ENCODE measurements at regions not wholly inside any gene's neighbourhood (a gene's known extent, or its start where the extent isn't known, plus 50 kb on each side); places are given as distances from the start of the nearest gene placed in this dataset.

DNA sequence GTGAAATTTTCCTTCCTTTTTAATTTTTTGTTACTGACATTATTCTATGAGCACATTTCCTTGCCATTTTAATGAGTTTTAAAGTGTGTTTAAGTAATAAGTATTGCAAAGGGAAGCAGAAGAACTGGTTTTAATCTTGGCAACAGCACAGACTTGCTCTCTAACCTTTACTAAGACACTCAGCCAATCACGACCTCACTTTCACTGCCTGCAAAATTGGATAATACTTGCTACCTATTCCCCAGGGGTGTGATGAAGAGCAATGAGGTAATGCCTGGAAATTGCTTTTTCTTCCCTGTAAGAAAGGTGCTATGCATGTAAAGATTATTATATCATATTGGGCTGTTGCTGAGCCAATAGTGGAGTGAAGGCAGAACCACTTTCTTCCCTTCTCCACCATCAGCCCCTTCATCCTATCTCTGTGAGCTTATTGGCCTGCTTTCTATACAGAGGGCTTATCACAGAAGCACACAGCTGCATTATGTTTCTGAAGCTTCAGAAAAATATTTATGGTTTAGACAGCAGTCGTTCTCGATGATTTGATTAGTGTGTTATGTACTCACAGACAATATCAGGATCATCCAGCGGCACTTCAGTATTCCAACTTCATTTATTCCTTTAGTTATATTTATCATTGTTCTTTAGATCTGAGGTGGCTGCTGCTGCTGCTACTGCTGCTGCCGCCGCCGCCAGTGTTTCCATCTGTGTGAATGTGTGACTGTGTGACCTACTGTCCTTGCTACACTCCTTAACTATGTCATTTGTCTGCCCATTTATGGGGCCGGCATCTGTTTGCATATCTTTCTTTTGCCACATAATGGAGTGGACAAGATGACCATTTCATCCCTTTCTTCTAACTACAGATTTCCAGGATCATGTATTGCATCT lies 255.1 kb downstream of the C4orf33 start:
- DNase-seq: no peak

DNA sequence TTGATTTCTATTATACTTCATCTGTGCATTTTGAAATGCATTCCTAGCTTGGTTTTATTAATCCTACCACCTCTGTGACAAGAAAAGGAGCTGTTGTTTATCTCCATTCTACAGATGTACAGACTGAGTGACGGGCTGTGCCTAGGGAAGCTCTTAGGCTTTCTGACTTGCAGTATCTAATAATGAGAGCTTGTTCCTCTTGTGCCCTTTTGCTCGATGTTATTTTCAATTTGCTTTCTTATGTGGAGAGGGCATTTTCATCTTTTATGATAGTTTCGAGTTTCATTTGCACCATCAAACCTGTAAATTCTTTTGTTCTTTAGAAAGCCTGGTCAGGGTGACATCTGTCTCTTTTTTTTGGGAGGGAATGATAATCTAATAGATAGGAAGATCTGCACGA lies 256.5 kb downstream of the C4orf33 start:
- no peak for DNase-seq

DNA sequence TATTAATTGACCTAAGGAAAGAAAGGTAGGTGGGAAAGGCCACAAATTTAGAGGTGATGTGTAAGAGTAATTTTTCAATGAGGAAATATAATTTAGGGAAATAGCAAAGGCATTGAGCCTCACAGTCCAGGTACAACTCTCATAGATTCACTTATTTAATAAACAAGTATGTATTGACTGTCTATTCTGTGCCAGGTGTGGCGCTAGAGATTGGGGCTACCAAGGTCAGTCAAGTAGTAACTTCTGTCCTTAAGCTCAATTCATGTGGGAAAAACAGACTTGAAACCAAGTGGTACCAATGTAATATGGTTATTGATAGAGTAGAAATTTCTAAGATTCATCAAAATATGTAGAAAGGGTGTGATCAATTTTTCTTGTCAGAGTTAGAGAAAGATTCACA lies 257.5 kb downstream of the C4orf33 start:
- DNase-seq: no peak

DNA sequence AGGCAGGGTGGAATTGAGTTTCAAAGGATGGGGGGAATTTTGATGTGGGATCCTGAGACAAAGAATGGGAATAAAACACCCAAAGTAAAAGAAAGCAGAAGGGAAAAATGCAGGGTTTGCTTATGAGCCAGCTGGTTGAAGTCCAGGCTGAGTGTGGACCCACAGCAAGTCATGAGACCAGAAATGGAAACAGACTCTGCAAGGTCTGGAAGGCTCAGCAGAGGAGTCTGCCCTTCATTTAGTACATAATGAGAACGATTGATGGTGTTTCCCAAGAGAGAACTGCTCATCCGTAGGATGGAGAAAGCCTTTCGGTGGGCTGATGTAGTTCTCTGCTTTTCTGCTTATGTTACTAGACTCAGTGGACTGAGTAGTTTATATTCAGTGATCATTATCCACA lies 259.1 kb downstream of the C4orf33 start:
- DNase-seq: no peak

DNA sequence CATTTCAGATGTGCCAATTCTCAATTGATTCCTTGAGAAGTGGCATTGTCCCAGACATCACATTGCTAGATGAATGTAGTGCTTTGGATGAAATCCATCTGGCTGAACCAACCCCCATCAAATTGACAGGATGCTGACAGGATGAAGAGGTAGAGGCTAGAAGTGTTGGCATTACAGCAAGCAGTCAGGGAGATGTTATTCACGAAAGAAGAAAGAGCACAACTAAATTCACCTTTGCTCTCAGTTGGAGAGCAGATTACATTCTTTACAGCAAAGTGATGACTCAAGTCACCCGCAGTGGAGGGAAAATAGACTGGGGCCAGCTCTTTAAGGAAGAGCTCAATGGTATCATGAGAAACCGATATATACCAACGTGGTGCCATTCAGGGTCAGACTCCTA lies 259.6 kb downstream of the C4orf33 start:
- DNase-seq: no peak

DNA sequence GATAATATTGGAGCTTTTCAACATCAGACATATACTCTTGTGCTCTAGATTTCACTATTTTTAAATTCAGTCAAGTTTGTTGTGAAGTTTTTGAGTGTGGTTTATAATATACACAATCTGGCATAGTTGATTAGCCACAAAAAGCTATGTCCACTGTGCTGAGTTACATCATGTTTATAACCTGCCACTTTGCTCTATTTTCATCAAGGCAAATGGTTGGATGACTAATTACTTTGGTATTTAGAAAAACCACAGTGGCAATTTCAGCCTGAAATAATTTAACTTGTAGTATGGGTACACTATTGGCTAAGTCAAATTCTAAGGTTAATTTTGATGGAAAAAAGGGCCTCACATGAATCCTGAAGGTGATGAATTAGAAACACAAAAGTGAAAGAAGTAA lies 262.6 kb downstream of the C4orf33 start:
- DNase-seq: no peak

DNA sequence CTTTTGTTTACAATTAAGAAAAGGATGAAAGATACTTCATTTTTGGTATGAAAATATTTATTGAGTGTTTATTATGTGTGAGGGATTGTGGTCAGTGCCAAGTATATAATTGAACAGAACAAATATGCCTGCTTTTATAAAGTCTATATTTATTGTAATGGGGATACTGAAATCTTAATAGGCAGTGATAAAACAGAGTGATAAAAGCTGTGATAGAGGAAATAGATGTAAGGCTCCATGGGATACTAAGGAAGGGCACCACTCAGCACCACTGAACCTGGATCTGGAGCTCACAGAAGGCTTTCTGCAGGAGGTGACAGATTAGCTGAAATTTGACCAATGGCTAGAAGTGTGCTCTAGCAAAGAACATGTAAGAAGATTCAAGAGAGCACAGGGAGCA lies 263.5 kb downstream of the C4orf33 start:
- no peak for DNase-seq

DNA sequence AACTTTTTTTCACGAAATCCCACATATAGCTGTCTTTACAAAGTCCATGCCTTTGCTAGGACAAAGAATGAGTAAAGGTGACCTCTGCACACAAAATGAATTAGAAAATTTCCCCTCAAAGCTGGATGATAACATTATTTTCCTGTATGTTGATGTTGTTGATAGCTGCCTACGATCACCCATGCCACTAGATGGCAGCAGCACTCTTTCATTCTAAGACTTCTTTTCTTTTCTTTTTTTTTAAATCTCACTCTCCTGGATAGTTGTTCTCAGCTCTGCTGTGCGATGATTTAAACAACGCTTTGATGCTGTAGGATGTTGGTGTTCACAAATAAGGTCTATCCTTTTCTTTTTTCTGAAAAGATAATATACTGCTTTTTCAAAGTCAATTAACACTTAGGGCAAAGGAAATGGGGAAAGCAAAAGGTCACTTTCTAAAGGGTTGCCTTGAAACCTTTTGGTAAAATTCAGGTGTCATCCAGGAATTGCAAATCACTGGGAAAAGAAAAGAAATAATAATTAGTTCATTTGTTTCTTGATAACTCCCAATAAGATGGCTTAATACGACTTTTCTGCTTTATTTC lies 266.8 kb downstream of the C4orf33 start:
- DNase-seq: no peak

DNA sequence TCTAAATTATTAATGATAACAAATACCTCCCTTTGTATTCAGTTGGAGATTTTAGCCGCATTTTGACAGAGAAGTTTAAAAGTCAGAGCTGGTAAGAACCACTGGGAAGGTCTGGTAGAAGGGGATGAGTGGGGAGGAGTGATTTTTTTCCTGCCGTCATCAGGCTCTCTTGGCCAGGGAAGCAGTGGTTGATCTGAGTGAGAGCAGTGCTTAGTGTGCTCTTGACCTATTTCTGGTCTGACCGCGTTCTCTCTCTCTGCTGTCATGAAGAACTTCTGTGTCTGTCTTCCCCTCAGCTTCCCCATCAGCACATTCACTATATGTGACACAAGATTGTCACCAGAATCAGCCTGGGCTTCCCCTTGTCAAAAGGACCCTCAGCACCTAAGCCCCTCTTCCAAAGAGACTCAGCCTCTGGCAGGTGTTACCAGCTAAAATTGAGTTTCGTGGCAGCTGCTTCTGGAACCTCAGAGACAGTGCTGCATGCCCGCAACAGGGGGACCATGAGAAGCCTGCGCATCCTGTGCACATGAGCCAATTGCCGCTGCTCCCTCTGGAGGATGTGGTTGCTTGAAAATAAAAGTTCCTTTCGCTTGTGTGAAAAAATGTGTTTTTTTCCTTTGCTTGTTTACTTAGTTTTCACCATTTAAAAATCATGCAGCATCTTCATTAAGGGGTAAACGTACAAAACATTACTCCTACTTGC lies 268.9 kb downstream of the C4orf33 start:
- no peak for DNase-seq

DNA sequence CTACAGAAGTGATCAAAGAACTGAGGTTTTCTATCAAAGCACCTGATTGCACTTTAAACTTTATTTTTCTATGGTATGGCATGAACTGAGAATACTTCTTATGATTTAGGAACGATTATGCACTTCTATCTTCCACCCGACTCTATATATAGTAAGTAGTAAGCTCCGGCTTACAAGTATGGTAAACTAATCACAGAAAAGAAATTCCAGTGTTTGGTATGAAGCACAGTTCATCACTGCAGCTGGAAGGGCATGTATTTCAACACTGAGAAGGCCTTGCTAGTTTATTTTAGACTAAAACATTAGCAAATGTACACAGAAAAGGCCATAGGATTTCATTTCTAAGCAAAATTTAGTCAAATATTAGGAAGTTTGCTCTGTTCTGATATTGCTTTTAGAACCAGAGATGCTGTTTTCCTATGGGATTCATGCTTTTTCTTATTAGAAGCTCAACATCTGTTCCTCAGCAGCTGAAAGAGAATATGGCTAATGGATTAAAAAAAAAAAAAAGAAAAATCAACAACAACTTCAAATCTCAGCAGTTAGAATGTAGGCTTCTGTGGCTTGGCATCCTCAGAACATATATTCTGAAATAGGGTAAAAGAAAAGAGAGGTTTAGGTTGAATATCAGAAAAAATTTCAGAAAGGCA lies 273.5 kb downstream of the C4orf33 start:
- DNase-seq: no peak

DNA sequence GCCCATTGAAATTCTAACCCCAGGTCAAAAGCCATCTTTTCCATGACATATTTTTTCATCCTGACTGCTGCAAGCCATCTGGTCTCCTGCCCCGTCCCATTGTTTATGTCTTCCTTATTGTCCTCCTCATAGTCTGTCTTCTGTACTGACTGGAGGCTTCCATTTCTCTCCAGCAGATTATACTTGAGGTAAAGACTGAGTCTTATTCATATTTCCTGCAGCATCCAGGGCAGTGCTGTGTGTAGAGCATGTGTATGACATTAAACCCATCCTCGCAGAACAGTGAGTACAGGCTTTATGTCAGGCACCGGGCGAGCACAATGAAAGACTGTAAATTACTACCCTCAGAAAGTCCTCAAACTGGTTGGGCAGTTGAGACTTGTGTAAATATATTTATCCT lies 275.1 kb downstream of the C4orf33 start:
- DNase-seq: no peak

DNA sequence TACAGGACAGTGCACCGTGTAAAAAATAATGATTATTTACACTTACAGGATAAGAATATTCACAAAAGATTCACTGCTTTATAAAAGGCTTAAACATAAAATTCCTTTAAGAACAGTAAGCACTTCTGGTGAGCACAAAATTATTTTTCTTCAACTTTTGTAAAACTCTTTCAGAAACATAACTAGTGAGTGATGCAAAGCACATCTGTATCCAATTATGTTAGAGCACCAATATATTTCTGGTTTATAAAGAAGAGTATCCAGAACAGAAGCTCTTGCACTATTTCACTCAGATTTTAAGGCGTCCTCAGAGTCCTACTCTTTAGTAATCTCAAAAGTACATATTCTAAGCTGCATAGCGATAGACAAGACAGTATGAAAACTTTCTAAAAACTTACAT lies 276.0 kb downstream of the C4orf33 start:
- no peak for DNase-seq

DNA sequence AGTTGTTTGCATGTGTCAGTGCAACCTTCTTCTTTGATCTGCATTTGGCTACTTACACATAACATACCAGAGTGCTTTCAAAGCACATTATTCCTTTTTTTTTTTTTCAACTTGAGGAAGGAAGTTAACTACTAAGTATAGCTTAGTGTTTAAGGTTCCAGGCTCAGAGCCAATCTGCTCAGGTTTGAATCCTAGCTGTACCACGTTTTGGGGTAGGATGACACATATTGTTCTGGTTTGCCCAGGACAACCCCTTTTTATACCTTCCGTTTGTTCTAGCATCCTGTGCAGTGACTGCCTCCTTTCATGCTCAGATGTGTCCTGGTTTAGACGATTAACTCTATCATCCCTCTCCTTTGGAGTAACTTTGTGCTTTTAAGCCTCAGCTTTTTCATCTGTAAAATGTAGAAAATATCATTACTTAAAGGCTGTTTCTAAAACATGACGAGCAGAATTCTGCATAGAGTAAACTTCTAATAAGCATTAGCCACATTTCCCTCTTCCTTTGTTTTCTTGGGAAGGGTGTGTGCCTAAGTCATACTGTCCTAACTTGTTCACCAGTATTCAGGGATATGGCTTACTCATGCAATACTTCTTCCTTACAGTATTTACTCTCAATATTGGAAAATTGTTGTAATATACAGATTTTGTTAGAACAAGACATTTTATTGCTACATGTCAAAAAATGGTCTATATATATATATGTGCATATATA lies 281.3 kb downstream of the C4orf33 start:
- DNase-seq: no peak

DNA sequence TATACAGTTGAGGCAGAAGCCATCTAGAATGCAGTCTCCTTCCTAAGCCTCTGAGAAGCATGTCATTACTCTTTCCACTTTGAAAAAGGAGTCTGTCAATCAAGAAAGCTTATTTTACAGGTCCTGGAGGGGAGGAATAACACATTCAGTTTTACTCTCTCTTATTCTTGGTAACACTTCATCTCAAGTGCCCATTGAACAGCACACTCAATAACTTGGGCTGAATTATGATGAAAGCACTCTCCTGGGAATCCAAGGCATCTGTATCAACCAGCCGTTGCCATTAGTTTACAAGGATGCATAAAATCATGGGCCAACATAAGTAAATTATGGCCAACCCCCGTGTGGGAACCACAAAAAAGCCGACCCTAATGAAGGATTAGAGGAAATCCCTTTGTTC lies 282.4 kb downstream of the C4orf33 start:
- DNase-seq: no peak

DNA sequence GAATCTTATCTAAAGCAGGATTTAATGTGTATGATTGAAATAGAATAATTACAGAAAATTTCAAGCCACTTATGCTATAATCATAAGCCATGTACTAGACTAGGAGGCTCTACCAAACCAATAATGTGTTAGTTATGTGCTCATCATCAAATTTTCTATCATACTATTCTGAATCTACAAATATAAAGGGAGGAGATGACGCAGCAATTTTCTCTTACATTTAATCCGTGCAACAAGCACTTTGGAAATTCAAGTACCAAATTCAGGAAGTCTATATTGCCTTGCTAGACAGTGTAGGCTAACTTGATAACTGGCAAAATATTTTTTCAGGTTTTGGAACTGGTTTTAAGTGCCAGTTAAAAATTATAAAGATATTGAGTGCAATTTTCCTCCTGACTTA lies 283.5 kb downstream of the C4orf33 start:
- no peak for DNase-seq

DNA sequence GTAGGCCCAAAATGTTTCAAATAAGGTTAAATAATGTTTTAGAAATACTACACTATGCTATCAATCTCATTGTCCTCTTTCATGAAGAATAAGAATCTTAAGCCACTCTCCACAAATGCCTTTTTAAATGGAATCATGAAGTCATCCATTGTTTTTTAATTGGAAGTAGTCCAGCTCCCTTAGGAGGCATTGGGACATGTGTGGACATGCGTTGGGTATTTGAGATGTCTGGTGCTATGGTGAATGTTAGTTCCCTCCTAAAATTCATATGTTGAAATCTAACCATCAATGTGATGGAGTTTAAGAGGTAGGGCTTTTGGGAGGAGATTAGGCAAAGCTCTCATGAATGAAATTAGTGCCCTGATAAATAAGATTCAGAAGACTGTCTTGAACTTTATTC lies 289.0 kb downstream of the C4orf33 start:
- no peak for DNase-seq

DNA sequence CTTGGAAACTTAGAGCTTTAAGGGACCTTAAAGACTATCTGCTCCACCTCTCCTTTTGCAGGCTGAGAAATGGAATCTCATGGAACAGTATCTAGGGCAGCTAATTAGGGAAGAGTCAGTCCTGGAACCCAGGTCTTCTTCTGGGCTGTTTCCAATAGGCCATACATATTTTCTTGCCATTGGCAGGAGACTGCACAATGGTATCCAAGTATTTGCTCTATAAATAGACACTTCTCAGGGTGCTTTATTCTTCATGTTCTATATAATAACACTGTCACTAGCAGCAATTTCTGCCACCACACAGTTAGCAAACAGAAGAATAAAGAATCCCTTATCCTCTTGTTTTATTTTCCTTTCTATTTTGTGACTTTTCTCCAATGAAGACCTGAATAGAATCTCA lies 291.7 kb downstream of the C4orf33 start:
- DNase-seq: no peak

DNA sequence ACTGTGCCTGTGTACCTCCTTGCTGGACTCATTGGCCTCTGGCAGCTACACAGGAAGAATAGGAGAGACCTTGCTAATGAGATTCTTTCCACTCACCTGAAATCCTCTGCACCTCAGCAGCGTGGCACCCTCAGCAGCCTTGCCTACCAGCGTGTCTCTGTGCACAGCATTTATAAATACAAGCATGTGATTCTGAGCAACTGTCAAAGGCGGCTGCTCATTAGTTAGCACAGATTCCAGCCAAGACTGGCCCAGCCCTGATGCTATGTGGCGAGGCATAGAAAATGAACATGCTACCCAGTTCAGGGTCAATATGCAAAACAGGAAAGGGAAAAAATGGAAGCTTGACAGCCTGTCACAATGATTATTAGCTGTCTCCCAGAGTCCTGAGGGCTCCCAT lies 298.0 kb downstream of the C4orf33 start:
- DNase-seq: no peak

DNA sequence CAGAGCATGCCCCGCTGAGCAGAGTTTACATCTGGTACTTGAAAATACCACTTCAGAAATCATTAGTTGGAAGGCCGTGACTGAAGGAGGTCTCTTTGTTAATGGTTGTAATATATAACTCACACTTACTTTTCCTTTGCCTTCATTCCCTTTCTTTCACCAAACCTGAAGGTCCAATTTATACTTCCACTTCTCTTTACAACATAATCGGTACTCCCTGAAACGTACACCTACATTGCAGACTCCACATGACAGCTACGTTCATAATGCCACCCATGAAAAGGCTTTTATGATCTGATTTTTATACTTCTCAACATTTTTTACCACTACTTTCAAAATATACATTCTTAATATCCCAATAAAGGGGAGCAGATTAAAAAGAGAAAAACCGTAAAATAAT lies 298.7 kb downstream of the C4orf33 start:
- DNase-seq: no peak

DNA sequence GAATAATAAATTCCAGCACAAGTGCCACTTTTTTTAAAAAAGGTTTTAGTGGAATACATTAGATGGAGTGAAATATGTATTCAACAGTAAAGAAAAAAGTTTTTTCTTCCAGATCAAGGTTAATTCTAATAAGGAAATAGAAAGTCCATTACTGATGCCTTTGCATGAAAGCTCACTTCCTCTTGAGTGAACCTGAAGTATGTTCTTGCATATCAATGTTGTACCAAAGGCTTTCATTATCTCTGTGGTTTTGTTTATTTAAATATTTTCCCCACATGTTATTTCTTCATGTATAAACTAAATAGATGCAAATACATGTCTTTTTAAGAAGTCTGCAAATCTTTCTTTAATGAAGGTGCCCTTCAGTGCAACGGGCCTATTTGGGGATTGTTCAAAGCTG lies 307.9 kb downstream of the C4orf33 start:
- no peak for DNase-seq

DNA sequence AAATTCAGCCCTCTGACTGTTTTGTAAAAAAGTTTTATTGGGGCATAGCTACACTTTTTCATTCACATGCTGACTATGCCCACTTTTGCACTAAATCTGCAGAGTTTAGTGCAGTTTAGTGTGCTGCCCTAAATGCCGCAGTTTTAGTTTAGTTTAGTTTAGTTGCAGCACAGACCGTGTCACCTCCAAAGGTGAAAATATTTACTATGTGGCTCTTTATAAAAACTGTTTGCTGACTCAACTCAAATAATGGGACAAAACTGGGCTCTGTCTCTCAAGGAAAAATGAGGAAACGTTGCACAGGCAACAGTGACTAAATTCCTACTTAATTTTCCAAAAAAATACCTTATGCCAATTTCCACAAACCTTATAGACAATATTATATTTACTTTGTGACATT lies 314.2 kb downstream of the C4orf33 start:
- no peak for DNase-seq

DNA sequence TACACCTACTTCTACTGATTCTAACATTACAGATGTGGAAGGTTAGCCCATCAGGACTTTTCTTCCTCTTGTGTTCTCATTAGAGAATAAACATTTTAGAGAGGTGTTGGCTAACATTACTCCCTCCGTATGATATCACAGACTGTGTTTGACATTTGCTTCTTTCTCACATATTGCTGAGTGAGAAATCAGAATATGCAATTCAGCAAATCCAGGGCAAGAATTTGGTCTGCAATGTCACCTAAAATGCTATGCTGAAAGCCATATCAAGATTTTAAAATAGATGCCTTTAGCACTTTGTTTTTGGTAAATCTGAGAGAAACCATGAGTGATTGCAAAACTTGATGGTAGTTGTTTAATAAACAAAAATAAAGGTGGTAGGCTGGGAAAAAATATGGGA lies 319.1 kb downstream of the C4orf33 start:
- no peak for DNase-seq

DNA sequence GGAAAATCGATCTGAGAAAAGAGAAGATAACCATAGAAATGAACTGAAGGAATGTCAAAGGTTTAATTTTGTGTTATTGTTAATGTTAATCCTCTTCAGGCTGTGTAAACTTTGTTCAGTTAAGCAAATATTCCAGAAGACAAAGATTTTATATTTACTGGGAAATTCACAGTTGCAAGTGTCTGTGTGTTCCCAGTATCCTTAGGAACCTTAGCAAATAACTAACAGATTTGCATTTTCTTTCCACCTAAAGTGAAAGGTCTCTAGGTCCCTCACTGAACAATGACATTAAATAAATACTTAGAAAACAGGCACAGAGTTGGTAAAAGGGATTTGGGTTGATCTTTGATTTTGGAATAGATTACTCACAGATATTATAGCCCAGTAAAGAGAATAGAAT lies 324.7 kb downstream of the C4orf33 start:
- no peak for DNase-seq
